Breast epithelium (tissue), 3 donors: ENCODE measurements at regions not wholly inside any gene's neighbourhood (a gene's known extent, or its start where the extent isn't known, plus 50 kb on each side); places are given as distances from the start of the nearest gene placed in this dataset.

Source experiments
- POLR2A ChIP-seq: fragments of 450-650 bp; IDR thresholded peaks from one replicate; pipeline ENCODE4 v1.6.1; 2016; ENCODE audit warnings: antibody characterized with exemption, mild to moderate bottlenecking, moderate library complexity
- POLR2AphosphoS5 ChIP-seq, 3 donors: sonication (generic); formaldehyde crosslinking; IDR thresholded peaks; one replicate each; pipeline ENCODE4 v1.6.1; 2017; ENCODE audit warnings: antibody characterized with exemption in 3 of 3
- TF ChIP-seq, protein P1 (sequence below), 3 donors: fragments of 450-650 bp; IDR thresholded peaks; one replicate each; pipeline ENCODE4 v1.5.1; 2016 to 2017; ENCODE audit warnings: antibody characterized with exemption in 3 of 3, mild to moderate bottlenecking in 3 of 3, moderate library complexity in 3 of 3

GRCh38 chr2:34093790-34094189 lies 494.7 kb upstream of the FAM98A start:
- no peak for TF ChIP-seq POLR2AphosphoS5 (IDR thresholded peaks at IDR 0.05)
- TF ChIP-seq POLR2A = no peak
- TF ChIP-seq, protein P1, sequence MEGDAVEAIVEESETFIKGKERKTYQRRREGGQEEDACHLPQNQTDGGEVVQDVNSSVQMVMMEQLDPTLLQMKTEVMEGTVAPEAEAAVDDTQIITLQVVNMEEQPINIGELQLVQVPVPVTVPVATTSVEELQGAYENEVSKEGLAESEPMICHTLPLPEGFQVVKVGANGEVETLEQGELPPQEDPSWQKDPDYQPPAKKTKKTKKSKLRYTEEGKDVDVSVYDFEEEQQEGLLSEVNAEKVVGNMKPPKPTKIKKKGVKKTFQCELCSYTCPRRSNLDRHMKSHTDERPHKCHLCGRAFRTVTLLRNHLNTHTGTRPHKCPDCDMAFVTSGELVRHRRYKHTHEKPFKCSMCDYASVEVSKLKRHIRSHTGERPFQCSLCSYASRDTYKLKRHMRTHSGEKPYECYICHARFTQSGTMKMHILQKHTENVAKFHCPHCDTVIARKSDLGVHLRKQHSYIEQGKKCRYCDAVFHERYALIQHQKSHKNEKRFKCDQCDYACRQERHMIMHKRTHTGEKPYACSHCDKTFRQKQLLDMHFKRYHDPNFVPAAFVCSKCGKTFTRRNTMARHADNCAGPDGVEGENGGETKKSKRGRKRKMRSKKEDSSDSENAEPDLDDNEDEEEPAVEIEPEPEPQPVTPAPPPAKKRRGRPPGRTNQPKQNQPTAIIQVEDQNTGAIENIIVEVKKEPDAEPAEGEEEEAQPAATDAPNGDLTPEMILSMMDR (IDR thresholded peaks at IDR 0.05) = no peak
